PC-3 (cell line): ENCODE measurements at regions not wholly inside any gene's neighbourhood (a gene's known extent, or its start where the extent isn't known, plus 50 kb on each side); places are given as distances from the start of the nearest gene placed in this dataset.

Experiments used
- ATAC-seq: fragments of 200-7000 bp; cut with Tn5 transposase; 2 replicates; pipeline ENCODE4 v1.9.1; 2020; ENCODE audit warnings: mild to moderate bottlenecking, moderate library complexity
- BruUV-seq: library from RNA; stranded (reverse); fragments of 400-500 nt; replicated peaks from 2 replicates; lab custom pipeline; 2021; lab: Mats Ljungman, UMichigan
- CTCF ChIA-PET: fragments of 300-600 bp; sonication (Branson Sonifier 250); formaldehyde crosslinking; loops from one replicate; lab custom pipeline; 2022; ENCODE audit warnings: antibody characterized with exemption; lab: Charles Lee
- POLR2A ChIA-PET: fragments of 300-600 bp; sonication (Branson Sonifier 250); formaldehyde crosslinking; loops from one replicate; lab custom pipeline; 2022; ENCODE audit warnings: antibody characterized with exemption; ENCODE audit not compliant: unreplicated experiment; lab: Charles Lee
- DNase-seq: peaks from one replicate; pipeline ENCODE4 v3.0.0-alpha.2; 2015
- H2AFZ ChIP-seq: fragments of 300-600 bp; sonication (generic); 2 replicates; pipeline ENCODE4 v1.6.0; 2016; ENCODE audit warnings: antibody characterized with exemption, low read length
- H3F3A ChIP-seq: fragments of 300-600 bp; sonication (generic); one replicate; pipeline ENCODE4 v1.6.0; 2017; ENCODE audit warnings: antibody characterized with exemption, low read length, control low read depth, mild to moderate bottlenecking; ENCODE audit not compliant: unreplicated experiment
- H3K27ac ChIP-seq: fragments of 300-600 bp; sonication (generic); 2 replicates; pipeline ENCODE4 v1.5.1; 2016; ENCODE audit warnings: mild to moderate bottlenecking, low read length
- H3K27me3 ChIP-seq: fragments of 300-600 bp; sonication (generic); 2 replicates; pipeline ENCODE4 v1.6.1; 2016; ENCODE audit warnings: low read length, mixed read lengths
- H3K36me3 ChIP-seq: fragments of 300-600 bp; sonication (generic); 2 replicates; pipeline ENCODE4 v1.6.1; 2016; ENCODE audit warnings: low read depth, mixed run types, low read length, mixed read lengths
- H3K4me1 ChIP-seq: fragments of 300-600 bp; sonication (generic); 2 replicates; pipeline ENCODE4 v1.5.1; 2016; ENCODE audit warnings: low read length; ENCODE audit not compliant: insufficient read depth
- H3K4me2 ChIP-seq: fragments of 300-600 bp; sonication (generic); 2 replicates; pipeline ENCODE4 v1.6.0; 2016; ENCODE audit warnings: low read length
- H3K4me3 ChIP-seq: fragments of 300-600 bp; sonication (generic); 2 replicates; pipeline ENCODE4 v1.5.1; 2016; ENCODE audit warnings: mild to moderate bottlenecking, low read length, mixed read lengths
- H3K79me2 ChIP-seq: fragments of 300-600 bp; sonication (generic); 2 replicates; pipeline ENCODE4 v1.6.1; 2017; ENCODE audit warnings: low read length, mixed read lengths
- H3K9ac ChIP-seq: fragments of 300-600 bp; sonication (generic); 2 replicates; pipeline ENCODE4 v1.6.0; 2016; ENCODE audit warnings: mild to moderate bottlenecking, low read length
- H3K9me2 ChIP-seq: fragments of 300-600 bp; sonication (generic); replicated peaks from 2 replicates; pipeline ENCODE4 v1.6.1; 2016; ENCODE audit warnings: mixed run types, low read length, mixed read lengths
- H3K9me3 ChIP-seq: fragments of 300-600 bp; sonication (generic); 2 replicates; pipeline ENCODE4 v1.6.1; 2016; ENCODE audit warnings: low read length, mixed read lengths
- H4K20me1 ChIP-seq: fragments of 300-600 bp; sonication (generic); 2 replicates; pipeline ENCODE4 v1.6.1; 2016; ENCODE audit warnings: low read length, mixed read lengths
- CTCF ChIP-seq: fragments of 300-600 bp; sonication (generic); conservative IDR thresholded peaks from 2 replicates; pipeline ENCODE4 v1.5.1; 2017; ENCODE audit warnings: antibody characterized with exemption, low read depth, mild to moderate bottlenecking, low read length
- EZH2 ChIP-seq: fragments of 300-600 bp; sonication (generic); IDR thresholded peaks from one replicate; pipeline ENCODE4 v1.6.1; 2017; ENCODE audit warnings: antibody characterized with exemption, mild to moderate bottlenecking, low read length; ENCODE audit not compliant: unreplicated experiment
- EZH2phosphoT487 ChIP-seq: fragments of 300-600 bp; sonication (generic); IDR thresholded peaks from 2 replicates; pipeline ENCODE4 v1.6.1; 2018; ENCODE audit warnings: mild to moderate bottlenecking, antibody characterized with exemption, low read length, borderline replicate concordance
- intact Hi-C: fragments of 100-400 bp; cut with micrococcal nuclease; formaldehyde crosslinking; loops from 2 replicates; pipeline ENCODE4 v1.9.0; 2023

DNA sequence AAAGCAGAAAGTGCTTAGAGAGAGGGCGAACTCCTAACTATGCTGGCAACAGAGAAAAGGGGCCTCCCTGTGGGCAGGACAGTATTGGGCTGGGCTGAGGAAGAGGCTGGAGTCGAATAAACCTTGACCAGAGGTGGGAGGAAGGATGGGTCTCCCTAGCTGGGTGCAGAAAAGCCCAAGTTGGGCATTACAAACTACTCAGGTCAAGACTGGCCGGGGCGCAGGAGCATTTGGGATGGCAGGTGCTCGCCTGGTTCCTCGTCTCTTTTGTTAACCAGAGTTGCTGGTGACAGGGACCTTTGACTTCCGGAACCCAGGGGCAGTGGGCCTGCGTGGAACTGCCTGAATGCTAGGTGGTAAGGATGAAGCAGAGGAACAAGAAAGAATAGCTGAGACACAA is 80.3 kb upstream of the SHISAL1 start:
- Histone ChIP-seq H3K4me2 (peak overlapping the region; percentile 32; the same call in 1 of the 2 replicates), H3K27me3 (no peaks in the 10 kb centered on the region), H3K4me1 (peaks cover 12% of the 10 kb centered on the region), H3K9me2 (no peaks in the 10 kb centered on the region), H4K20me1 (no peaks in the 10 kb centered on the region), H3K9me3 (no peaks in the 10 kb centered on the region), H3K4me3 (no peak overlapping the region), H2AFZ (no peak overlapping the region), H3F3A (no peaks in the 10 kb centered on the region), H3K27ac (peak overlapping the region; percentile 42), H3K79me2 (no peaks in the 10 kb centered on the region), H3K9ac (no peak overlapping the region), H3K36me3 (no peaks in the 10 kb centered on the region)
- ChIA-PET POLR2A (no interaction called here), CTCF (no interaction called here)
- TF ChIP-seq CTCF (no peak), EZH2phosphoT487 (no peak), EZH2 (no peak)
- ATAC-seq (no peak), DNase-seq (no peak)
- BruUV-seq, result no TSS peak
- intact Hi-C loops, result no loop called here

DNA sequence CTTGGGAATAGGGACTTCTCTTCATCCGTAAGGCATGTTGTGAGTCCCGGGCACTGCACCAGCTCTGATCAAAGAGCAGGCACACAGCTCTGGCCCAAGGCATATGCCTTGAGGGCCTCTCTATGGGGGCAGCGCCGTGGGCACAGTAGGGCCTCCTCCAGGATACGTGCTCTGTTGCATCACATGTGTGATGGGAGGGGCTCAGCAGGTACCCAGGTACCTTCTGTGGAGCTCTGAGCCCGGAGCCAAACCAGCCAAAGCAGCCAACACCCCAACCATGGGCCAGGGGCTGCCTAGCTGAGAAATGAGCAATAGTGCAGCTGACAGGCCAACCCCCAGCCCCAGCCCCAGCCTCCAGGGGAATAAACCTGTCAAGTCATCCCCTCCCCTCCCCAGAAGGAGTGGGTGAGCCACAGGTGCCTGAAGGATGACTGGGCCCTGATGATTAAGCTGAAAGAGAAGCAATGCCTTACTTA is 79.7 kb upstream of the SHISAL1 start:
- H3K4me2 ChIP-seq, result no peak overlapping the region; the same call in 1 of the 2 replicates
- no peaks in the 10 kb centered on the region for H3K9me3 ChIP-seq
- no peaks in the 10 kb centered on the region for H3K79me2 ChIP-seq
- ChIA-PET CTCF (no interaction called here), POLR2A (no interaction called here)
- intact Hi-C loops, result no loop called here
- no peak overlapping the region for H2AFZ ChIP-seq
- H3K27me3 ChIP-seq, result no peaks in the 10 kb centered on the region
- ATAC-seq (no peak), DNase-seq (peak; percentile 69)
- BruUV-seq, result no TSS peak
- H3K9me2 ChIP-seq, result no peaks in the 10 kb centered on the region
- no peaks in the 10 kb centered on the region for H4K20me1 ChIP-seq
- H3K36me3 ChIP-seq, result no peaks in the 10 kb centered on the region
- H3F3A ChIP-seq, result no peaks in the 10 kb centered on the region
- peaks cover 12% of the 10 kb centered on the region for H3K4me1 ChIP-seq
- H3K4me3 ChIP-seq, result no peak overlapping the region
- H3K27ac ChIP-seq, result peak overlapping the region; percentile 42
- H3K9ac ChIP-seq, result no peak overlapping the region
- TF ChIP-seq EZH2phosphoT487 (no peak), CTCF (no peak), EZH2 (no peak)

GRCh38 chr22:44391481-44392445 is 79.0 kb upstream of the SHISAL1 start:
- no peak for ATAC-seq

More at GRCh38 chr22:44391481-44392445, 79.0 kb upstream of the SHISAL1 start:
- no peaks in the 10 kb centered on the region for H3K9me2 ChIP-seq
- H3K36me3 ChIP-seq, result no peaks in the 10 kb centered on the region
- BruUV-seq, result no TSS peak
- H4K20me1 ChIP-seq, result no peaks in the 10 kb centered on the region
- peak overlapping the region; percentile 28 for H3K27ac ChIP-seq
- ChIA-PET POLR2A (no interaction called here), CTCF (no interaction called here)
- peaks cover 12% of the 10 kb centered on the region for H3K4me1 ChIP-seq
- no peaks in the 10 kb centered on the region for H3K9me3 ChIP-seq
- no peak for TF ChIP-seq EZH2phosphoT487
- TF ChIP-seq CTCF, result no peak
- TF ChIP-seq EZH2, result no peak
- intact Hi-C loops, result no loop called here
- H3K9ac ChIP-seq, result no peak overlapping the region
- H3K79me2 ChIP-seq, result no peaks in the 10 kb centered on the region
- H2AFZ ChIP-seq, result no peak overlapping the region
- no peaks in the 10 kb centered on the region for H3K27me3 ChIP-seq
- H3K4me3 ChIP-seq, result no peak overlapping the region
- no peaks in the 10 kb centered on the region for H3F3A ChIP-seq
- H3K4me2 ChIP-seq, result no peak overlapping the region
- peak; percentile 5 for DNase-seq
